ENCODE measurements at regions not wholly inside any gene's neighbourhood (a gene's known extent, or its start where the extent isn't known, plus 50 kb on each side); places are given as distances from the start of the nearest gene placed in this dataset.

DNA sequence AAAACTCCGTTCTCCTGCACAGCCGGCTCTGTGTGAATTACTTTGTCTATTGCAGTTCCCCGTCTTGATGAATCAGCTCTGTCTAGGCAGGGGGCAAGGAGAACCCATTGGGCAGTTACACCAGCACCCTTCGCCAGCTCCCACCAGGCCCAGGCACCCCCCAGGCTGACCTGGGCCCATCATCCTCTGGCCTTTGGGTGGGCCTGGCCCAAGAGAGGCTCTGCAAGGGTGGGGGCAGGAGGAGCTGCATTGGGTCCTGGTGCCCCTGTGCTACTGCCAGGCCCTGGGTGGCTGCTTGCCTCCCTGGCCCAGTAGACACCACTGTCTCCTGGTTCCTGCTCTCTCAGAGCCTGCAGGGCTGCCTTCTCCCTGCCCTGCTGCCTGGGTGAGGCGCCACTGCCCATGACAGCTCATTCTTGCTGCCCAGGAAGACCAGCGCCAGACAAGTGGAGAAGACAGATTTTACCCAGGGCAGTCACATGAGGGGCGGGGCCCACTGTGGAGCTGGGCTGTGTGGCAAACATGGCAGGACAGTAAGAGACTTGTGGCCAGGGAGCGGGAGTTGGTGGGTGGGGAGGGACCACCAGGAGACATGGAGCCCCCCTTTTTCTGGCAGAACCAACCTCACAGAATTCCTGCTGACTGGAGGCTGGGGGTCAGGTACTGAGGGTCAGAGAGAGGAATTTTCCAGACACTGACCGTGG, 67.2 kb downstream of the MRPL36 start:
- TF ChIP-seq, protein P1, sequence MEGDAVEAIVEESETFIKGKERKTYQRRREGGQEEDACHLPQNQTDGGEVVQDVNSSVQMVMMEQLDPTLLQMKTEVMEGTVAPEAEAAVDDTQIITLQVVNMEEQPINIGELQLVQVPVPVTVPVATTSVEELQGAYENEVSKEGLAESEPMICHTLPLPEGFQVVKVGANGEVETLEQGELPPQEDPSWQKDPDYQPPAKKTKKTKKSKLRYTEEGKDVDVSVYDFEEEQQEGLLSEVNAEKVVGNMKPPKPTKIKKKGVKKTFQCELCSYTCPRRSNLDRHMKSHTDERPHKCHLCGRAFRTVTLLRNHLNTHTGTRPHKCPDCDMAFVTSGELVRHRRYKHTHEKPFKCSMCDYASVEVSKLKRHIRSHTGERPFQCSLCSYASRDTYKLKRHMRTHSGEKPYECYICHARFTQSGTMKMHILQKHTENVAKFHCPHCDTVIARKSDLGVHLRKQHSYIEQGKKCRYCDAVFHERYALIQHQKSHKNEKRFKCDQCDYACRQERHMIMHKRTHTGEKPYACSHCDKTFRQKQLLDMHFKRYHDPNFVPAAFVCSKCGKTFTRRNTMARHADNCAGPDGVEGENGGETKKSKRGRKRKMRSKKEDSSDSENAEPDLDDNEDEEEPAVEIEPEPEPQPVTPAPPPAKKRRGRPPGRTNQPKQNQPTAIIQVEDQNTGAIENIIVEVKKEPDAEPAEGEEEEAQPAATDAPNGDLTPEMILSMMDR (IDR thresholded peaks at IDR 0.05; ENCODE audit: insufficient read depth, low read length, poor library complexity, severe bottlenecking): no peak
- TF ChIP-seq EZH2phosphoT487 (conservative IDR thresholded peaks at IDR 0.05; ENCODE audit: low read length): no peak
